ENCODE measurements at regions not wholly inside any gene's neighbourhood (a gene's known extent, or its start where the extent isn't known, plus 50 kb on each side); places are given as distances from the start of the nearest gene placed in this dataset.

DNA sequence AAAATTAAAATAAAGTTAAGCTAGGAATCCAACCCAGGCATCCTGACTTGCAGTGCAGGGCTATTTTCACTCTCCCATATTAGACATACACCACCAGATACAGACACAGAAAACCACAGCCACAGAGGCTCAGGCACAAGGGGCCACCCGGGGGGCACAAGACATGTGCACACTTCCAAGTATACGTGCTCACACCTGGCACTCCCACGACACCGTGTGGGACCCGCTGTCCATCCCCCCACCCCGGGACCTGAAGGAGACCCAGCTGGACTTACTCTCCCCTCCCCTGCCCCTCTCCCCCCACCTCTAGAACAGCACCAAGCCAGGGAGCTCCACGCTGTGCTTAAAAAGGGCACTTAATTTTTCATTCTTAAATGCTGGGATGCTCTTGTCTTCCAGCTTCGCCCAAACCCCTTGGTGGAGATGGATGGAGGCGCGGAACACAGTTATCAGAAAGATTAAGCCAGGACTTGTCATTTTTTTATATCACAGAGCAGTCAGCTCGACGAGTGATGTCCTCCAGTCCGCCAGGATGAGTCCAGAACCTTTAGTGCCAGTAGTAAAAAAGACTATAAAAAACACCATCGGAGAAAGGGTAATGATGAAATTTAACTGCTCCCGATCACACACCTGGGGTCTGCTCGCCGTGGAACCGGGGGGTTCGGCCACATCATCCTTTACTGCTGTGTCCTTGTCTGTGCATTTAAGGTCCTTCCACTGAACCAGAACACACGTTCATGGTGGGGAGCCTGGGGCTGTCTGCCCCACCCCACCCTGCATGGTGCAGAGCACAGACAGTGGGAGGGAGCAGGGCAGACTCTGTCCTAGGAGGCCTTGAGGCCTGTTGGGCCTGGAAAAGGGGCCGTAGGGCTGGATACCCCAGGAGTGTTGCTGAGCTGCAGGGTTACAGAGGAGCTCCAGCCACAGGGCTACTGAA, 73.3 kb upstream of the LHX1 start:
- H3K36me3 ChIP-seq (ENCODE audit: control insufficient read depth in 1 of 2, insufficient read depth in 2 of 2, low read length in 2 of 2): no peaks in the 10 kb centered on the region
- no peaks in the 10 kb centered on the region for H3K27me3 ChIP-seq (ENCODE audit: low read depth, low read length)
- H3K4me1 ChIP-seq (ENCODE audit: control insufficient read depth in 1 of 2, insufficient read depth in 2 of 2, low read length in 2 of 2): no peaks in the 10 kb centered on the region
- no peak overlapping the region for H3K4me3 ChIP-seq (ENCODE audit: low read depth in 1 of 2, low read length in 2 of 2)
- no peaks in the 10 kb centered on the region for H3K9me3 ChIP-seq (ENCODE audit: control insufficient read depth in 1 of 2, low read length in 2 of 2)
- no peak overlapping the region for H3K27ac ChIP-seq (ENCODE audit: low read length)

DNA sequence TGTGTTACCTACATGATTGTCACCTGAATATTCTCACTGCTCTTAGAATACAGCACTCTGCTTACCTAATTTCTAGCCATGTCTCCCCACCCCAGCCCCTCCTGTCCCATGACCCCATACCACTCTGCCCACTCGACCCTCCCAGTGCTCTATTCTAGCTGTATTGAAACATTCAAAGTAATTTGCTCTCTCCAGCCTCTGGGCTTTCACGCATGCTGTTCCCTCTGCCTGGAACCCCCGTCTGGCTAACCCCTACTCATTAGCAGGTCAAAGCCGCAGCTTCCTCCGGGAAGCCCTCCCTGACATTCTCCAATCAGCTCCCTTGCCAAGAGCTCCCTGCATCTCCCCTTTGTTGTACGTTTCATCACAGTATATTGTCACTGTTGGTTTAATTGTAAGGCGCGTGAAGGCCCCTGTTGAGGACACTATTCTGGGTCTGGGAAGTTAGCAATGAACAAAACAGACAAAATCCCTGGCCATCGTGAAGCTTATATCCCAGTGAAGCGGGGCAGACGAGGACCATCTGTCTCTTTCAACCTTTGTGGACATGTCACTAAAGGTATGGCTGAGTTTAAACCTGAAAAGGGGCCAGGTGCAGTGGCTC, 72.3 kb upstream of the LHX1 start:
- Histone ChIP-seq H3K9me3 (ENCODE audit: control insufficient read depth in 1 of 2, low read length in 2 of 2) (no peaks in the 10 kb centered on the region), H3K4me3 (ENCODE audit: low read depth in 1 of 2, low read length in 2 of 2) (no peak overlapping the region), H3K27me3 (ENCODE audit: low read depth, low read length) (no peaks in the 10 kb centered on the region), H3K36me3 (ENCODE audit: control insufficient read depth in 1 of 2, insufficient read depth in 2 of 2, low read length in 2 of 2) (no peaks in the 10 kb centered on the region), H3K27ac (ENCODE audit: low read length) (no peak overlapping the region), H3K4me1 (ENCODE audit: control insufficient read depth in 1 of 2, insufficient read depth in 2 of 2, low read length in 2 of 2) (no peaks in the 10 kb centered on the region)

DNA sequence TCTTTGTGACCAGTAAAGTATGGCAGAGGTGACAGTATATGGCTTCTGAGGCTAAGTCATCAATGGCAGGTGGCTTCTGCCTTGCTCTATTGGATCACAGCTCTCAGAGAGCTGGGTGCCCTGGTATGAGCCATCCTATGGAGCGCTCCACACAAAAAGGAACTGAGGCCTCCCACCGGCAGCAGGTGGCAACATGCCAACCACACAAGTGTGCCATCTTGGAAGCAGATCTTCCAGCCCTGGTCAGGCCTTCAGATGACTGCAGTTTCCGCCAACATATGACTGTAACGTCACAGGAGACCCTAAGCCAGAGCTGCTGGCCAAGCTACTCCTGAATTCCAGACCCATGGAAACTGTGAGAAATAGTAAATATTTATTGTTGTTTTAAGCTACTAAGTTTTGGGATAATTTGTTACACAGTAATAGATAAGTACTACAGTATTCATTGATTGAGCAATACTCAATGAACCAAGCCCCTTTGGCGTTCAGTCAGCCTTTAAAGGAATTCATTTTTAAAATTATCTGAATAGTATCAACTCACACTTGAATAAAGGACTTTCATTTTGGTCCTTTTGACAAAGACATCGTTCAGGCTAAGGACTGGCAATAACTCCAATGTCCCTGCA, 69.4 kb upstream of the LHX1 start:
- no peak overlapping the region for H3K4me3 ChIP-seq (ENCODE audit: low read depth in 1 of 2, low read length in 2 of 2)
- no peaks in the 10 kb centered on the region for H3K27me3 ChIP-seq (ENCODE audit: low read depth, low read length)
- no peak overlapping the region for H3K27ac ChIP-seq (ENCODE audit: low read length)
- H3K9me3 ChIP-seq (ENCODE audit: control insufficient read depth in 1 of 2, low read length in 2 of 2): peaks cover 0 to 3% of the 10 kb centered on the region in 2 donors
- no peaks in the 10 kb centered on the region for H3K4me1 ChIP-seq (ENCODE audit: control insufficient read depth in 1 of 2, insufficient read depth in 2 of 2, low read length in 2 of 2)
- H3K36me3 ChIP-seq (ENCODE audit: control insufficient read depth in 1 of 2, insufficient read depth in 2 of 2, low read length in 2 of 2): no peaks in the 10 kb centered on the region

DNA sequence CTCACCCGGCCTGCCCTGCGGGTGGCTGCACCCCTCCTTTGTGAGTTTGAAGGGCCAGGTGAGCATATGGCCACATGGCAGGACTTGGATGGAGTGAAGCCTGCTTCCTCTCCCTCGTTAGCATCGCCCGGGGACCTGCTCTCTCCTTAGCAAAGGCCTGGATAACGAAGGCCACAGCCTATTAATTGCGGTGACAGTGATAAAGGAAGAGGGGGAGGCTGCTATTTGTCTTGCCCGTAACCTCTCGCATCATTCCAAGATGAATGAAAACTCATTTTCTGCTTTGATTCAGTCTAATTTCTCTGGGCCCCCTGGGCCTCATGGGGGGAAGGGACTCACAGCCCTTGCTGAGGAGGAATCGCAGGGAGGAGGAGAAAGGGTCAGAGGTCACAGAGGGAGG, 68.5 kb upstream of the LHX1 start:
- H3K27ac ChIP-seq (ENCODE audit: low read length): no peak overlapping the region
- H3K9me3 ChIP-seq (ENCODE audit: control insufficient read depth in 1 of 2, low read length in 2 of 2): peaks cover 0 to 3% of the 10 kb centered on the region in 2 donors
- H3K36me3 ChIP-seq (ENCODE audit: control insufficient read depth in 1 of 2, insufficient read depth in 2 of 2, low read length in 2 of 2): no peaks in the 10 kb centered on the region
- no peak overlapping the region for H3K4me3 ChIP-seq (ENCODE audit: low read depth in 1 of 2, low read length in 2 of 2)
- H3K4me1 ChIP-seq (ENCODE audit: control insufficient read depth in 1 of 2, insufficient read depth in 2 of 2, low read length in 2 of 2): no peaks in the 10 kb centered on the region
- no peaks in the 10 kb centered on the region for H3K27me3 ChIP-seq (ENCODE audit: low read depth, low read length)

DNA sequence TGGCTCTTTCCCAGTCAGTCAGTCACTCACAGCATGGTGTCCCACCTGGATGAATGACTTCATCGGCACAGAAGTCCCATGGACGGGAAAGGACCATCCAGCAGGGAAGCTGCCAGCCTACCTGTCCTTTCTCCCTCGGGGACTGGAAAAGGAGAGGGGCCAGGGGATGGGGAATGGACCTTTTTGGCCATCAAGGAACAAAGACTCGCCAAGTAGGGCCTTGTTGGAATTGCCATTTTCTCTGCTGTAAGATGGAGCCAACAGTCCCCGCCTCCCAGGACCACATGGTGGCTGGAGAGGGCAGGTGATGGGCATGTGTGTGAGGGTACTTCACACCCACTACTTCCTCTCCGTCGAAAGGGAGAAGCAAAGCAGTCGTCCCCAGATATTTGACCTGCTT, 67.8 kb upstream of the LHX1 start:
- Histone ChIP-seq H3K27ac (ENCODE audit: low read length) (no peak overlapping the region), H3K36me3 (ENCODE audit: control insufficient read depth in 1 of 2, insufficient read depth in 2 of 2, low read length in 2 of 2) (no peaks in the 10 kb centered on the region), H3K4me3 (ENCODE audit: low read depth in 1 of 2, low read length in 2 of 2) (no peak overlapping the region), H3K27me3 (ENCODE audit: low read depth, low read length) (no peaks in the 10 kb centered on the region), H3K9me3 (ENCODE audit: control insufficient read depth in 1 of 2, low read length in 2 of 2) (peaks cover 0 to 3% of the 10 kb centered on the region in 2 donors), H3K4me1 (ENCODE audit: control insufficient read depth in 1 of 2, insufficient read depth in 2 of 2, low read length in 2 of 2) (no peaks in the 10 kb centered on the region)

DNA sequence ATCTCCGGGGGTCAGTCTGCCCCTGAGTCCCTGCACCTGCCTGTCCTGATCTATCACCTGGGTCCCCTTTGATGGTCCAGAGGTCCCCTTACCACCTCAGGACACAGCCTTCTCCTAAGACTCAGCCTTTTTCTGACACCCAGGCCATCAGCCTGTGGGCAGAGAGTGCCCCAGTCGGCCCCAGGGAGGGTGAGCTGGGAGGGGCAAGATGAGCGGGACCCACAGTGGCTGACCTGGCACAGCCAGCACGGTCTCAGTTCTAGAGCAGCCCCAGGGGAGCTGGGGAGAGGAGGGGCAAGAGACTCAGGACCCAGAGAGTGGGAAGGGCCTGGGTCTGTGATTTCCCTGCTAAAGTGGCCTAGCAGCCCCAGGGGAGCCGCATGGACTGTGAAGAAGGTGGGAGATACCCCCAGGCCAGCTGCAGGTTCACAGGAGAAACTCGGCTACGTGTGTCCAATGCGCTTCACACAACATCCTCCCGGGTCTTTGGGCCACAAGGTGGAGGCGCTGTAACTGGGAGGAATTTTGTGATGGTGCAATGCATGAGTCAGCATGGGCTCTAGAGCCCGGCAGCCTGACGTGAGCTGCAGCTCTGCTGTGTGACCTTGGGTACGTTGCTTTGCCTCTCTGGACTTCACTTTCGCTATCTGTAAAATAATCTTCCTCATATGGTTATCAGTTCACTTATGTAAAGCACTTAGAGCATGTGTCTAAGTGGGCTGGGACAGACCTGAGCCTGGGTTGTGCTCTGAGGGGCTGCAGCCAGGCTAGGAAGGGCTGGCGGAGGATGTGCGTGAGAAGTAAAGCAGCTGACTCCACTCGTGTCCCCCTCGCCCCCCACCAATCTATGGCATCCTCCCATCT, 67.2 kb upstream of the LHX1 start:
- no peaks in the 10 kb centered on the region for H3K36me3 ChIP-seq (ENCODE audit: control insufficient read depth in 1 of 2, insufficient read depth in 2 of 2, low read length in 2 of 2)
- no peak overlapping the region for H3K4me3 ChIP-seq (ENCODE audit: low read depth in 1 of 2, low read length in 2 of 2)
- H3K4me1 ChIP-seq (ENCODE audit: control insufficient read depth in 1 of 2, insufficient read depth in 2 of 2, low read length in 2 of 2): no peaks in the 10 kb centered on the region
- H3K27ac ChIP-seq (ENCODE audit: low read length): no peak overlapping the region
- H3K9me3 ChIP-seq (ENCODE audit: control insufficient read depth in 1 of 2, low read length in 2 of 2): peaks cover 0 to 3% of the 10 kb centered on the region in 2 donors
- no peaks in the 10 kb centered on the region for H3K27me3 ChIP-seq (ENCODE audit: low read depth, low read length)

DNA sequence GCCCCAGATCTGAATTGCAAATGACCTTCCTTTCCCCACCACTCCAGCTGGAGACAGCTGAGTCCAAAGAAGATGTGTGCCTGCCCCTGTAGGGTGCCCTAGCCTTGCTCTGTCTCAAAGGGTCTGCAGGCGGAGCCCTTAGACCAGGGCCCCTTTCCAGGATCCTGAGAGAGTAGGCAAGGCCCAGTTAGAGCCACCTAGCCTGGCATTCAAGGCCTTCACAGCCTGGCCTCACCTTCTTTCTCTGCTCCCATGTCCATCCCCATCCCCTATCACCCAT, 66.6 kb upstream of the LHX1 start:
- Histone ChIP-seq H3K4me1 (ENCODE audit: control insufficient read depth in 1 of 2, insufficient read depth in 2 of 2, low read length in 2 of 2) (no peaks in the 10 kb centered on the region), H3K9me3 (ENCODE audit: control insufficient read depth in 1 of 2, low read length in 2 of 2) (peaks cover 0 to 3% of the 10 kb centered on the region in 2 donors), H3K27ac (ENCODE audit: low read length) (no peak overlapping the region), H3K4me3 (ENCODE audit: low read depth in 1 of 2, low read length in 2 of 2) (no peak overlapping the region), H3K36me3 (ENCODE audit: control insufficient read depth in 1 of 2, insufficient read depth in 2 of 2, low read length in 2 of 2) (no peaks in the 10 kb centered on the region), H3K27me3 (ENCODE audit: low read depth, low read length) (no peaks in the 10 kb centered on the region)

DNA sequence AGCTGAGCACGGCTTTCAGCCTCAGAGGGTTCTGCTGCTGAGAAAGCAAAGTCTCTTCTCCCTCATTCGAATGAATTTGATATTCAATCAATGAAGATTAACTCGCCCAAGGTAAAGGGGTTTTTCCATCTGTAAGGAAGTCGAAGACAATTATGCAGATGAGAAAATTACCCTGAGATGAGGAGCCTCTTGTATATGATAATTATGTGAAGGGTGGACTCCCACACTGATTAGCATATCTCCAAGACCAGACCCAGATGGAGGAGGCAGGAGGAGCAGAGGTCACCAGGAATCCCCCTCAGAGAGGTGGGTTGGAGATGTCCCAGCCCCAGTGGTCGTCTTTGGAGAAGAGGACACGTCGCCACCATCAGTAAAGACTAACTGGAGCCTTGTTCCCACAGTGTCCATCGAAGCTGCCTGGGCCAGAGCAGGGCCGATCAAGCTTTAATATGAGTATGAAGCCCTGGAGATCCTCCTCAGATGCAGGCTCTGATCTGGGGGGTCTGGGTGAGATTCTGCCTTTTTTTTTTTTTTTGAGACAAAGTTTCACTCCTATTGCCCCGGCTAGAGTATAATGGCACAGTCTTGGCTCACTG, 61.5 kb upstream of the LHX1 start:
- H3K36me3 ChIP-seq (ENCODE audit: control insufficient read depth in 1 of 2, insufficient read depth in 2 of 2, low read length in 2 of 2): no peaks in the 10 kb centered on the region
- no peak overlapping the region for H3K27ac ChIP-seq (ENCODE audit: low read length)
- no peaks in the 10 kb centered on the region for H3K4me1 ChIP-seq (ENCODE audit: control insufficient read depth in 1 of 2, insufficient read depth in 2 of 2, low read length in 2 of 2)
- peaks cover 0 to 3% of the 10 kb centered on the region in 2 donors for H3K9me3 ChIP-seq (ENCODE audit: control insufficient read depth in 1 of 2, low read length in 2 of 2)
- peaks cover 3% of the 10 kb centered on the region for H3K27me3 ChIP-seq (ENCODE audit: low read depth, low read length)
- no peak overlapping the region for H3K4me3 ChIP-seq (ENCODE audit: low read depth in 1 of 2, low read length in 2 of 2)

DNA sequence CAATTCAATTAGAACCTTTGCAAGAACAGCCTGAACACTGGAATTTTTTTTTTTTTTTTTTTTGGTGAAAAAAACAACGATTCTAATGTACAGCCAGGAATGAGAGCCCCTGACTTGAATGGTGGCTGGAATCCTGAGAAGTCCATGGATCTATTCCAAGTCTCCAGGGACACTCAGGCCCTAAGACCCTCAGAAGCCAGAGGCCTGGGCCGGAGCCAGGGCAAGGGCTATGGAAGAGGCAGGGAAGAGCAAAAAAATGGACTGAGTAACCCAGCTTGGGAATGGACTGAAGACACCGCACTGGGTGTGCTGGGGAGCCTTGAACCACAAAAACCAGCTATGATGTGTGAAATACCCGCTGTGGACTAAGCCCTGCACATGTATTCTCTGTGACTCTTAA, 60.3 kb upstream of the LHX1 start:
- peaks cover 3% of the 10 kb centered on the region for H3K27me3 ChIP-seq (ENCODE audit: low read depth, low read length)

DNA sequence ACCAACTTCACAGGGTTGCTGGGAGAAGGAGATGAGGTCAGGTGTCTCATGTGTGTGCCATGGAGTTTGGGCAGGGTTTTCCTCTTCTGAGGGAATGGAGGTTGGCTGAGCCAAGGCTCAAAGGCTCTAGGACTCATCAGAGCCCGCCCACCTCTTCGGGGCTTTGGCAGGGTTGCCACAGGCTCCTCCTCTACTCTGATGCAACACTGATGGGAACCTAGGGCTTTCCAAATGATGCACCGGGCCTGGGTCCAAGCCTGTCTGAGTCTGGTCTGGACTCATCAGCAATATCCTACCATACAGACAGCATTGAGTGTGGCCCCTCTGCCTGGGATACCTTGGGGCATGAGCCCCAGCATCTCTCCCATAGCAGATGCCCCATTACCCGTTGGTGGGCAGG, 59.5 kb upstream of the LHX1 start:
- Histone ChIP-seq H3K27me3 (ENCODE audit: low read depth, low read length) (peaks cover 3% of the 10 kb centered on the region), H3K4me1 (ENCODE audit: control insufficient read depth in 1 of 2, insufficient read depth in 2 of 2, low read length in 2 of 2) (no peaks in the 10 kb centered on the region), H3K27ac (ENCODE audit: low read length) (no peak overlapping the region), H3K36me3 (ENCODE audit: control insufficient read depth in 1 of 2, insufficient read depth in 2 of 2, low read length in 2 of 2) (no peaks in the 10 kb centered on the region), H3K4me3 (ENCODE audit: low read depth in 1 of 2, low read length in 2 of 2) (no peak overlapping the region), H3K9me3 (ENCODE audit: control insufficient read depth in 1 of 2, low read length in 2 of 2) (peaks cover 0 to 9% of the 10 kb centered on the region in 2 donors)

More for the DNA sequence above, 60.3 kb upstream of the LHX1 start:
- Histone ChIP-seq H3K9me3 (ENCODE audit: control insufficient read depth in 1 of 2, low read length in 2 of 2) (peaks cover 0 to 10% of the 10 kb centered on the region in 2 donors), H3K27ac (ENCODE audit: low read length) (no peak overlapping the region), H3K4me1 (ENCODE audit: control insufficient read depth in 1 of 2, insufficient read depth in 2 of 2, low read length in 2 of 2) (no peaks in the 10 kb centered on the region), H3K36me3 (ENCODE audit: control insufficient read depth in 1 of 2, insufficient read depth in 2 of 2, low read length in 2 of 2) (no peaks in the 10 kb centered on the region), H3K4me3 (ENCODE audit: low read depth in 1 of 2, low read length in 2 of 2) (no peak overlapping the region)

Data from muscle layer of duodenum (tissue), 2 donors.